ENCODE measurements at regions not wholly inside any gene's neighbourhood (a gene's known extent, or its start where the extent isn't known, plus 50 kb on each side); places are given as distances from the start of the nearest gene placed in this dataset.

DNA sequence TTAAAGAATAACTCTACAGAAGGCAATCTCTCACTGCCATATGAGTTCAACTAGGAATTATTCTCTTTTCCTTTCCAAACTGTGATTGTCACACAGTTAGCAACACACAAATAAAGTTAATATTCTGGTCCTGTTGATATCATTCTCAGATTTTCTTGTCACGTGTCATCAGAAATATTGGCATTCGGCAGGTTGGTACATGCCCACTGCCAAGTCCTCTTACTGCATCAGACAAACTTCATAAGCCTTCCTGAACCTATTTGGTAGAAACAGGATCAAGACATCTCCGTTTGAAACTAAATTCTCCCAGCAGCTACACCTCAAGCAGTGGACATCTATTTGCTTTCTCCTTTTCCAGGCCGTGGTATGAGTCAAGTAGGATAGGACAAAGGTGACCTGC is 177.9 kb upstream of the SOX2 start:
- TF ChIP-seq POLR2AphosphoS5 (IDR thresholded peaks at IDR 0.05; ENCODE audit: low read depth, low read length), result no peak
- TF ChIP-seq SIN3A (IDR thresholded peaks at IDR 0.05; ENCODE audit: borderline replicate concordance, insufficient read depth, low read length), result no peak
- no peak for TF ChIP-seq FOXP2 (optimal IDR thresholded peaks at IDR 0.05; ENCODE audit: borderline replicate concordance, extremely low read depth, extremely low read length, insufficient read depth)
- TF ChIP-seq TAF1 (IDR thresholded peaks at IDR 0.05; ENCODE audit: borderline replicate concordance, insufficient read depth, low read length), result no peak
- no peak for TF ChIP-seq REST (IDR thresholded peaks at IDR 0.05; ENCODE audit: insufficient read depth in 1 of 2, low read depth in 2 of 2, low read length in 2 of 2)

DNA sequence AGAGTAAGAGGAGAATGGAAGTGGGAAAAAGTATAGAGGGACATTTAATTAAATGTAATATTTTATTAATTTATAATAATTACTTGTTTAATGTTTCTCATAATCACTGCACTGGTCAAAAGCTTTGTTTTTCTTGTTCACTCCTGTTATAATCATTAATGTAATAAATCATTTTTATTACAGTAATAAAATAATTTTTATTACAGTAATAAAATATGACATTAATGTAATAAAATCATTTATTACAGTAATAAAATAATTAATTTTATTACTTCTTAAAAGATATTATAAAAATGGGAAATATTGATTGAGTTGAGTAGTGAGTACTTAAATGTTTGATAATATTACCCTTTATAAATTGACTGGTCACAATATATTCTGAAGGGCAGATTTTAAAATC is 181.1 kb upstream of the SOX2 start:
- TF ChIP-seq POLR2AphosphoS5 (IDR thresholded peaks at IDR 0.05; ENCODE audit: low read depth, low read length), result no peak
- no peak for TF ChIP-seq REST (IDR thresholded peaks at IDR 0.05; ENCODE audit: insufficient read depth in 1 of 2, low read depth in 2 of 2, low read length in 2 of 2)
- TF ChIP-seq FOXP2 (optimal IDR thresholded peaks at IDR 0.05; ENCODE audit: borderline replicate concordance, extremely low read depth, extremely low read length, insufficient read depth), result no peak
- no peak for TF ChIP-seq TAF1 (IDR thresholded peaks at IDR 0.05; ENCODE audit: borderline replicate concordance, insufficient read depth, low read length)
- TF ChIP-seq SIN3A (IDR thresholded peaks at IDR 0.05; ENCODE audit: borderline replicate concordance, insufficient read depth, low read length), result no peak

GRCh38 chr3:181521831-181522230 is 189.9 kb upstream of the SOX2 start:
- TF ChIP-seq FOXP2 (optimal IDR thresholded peaks at IDR 0.05; ENCODE audit: borderline replicate concordance, extremely low read depth, extremely low read length, insufficient read depth) (no peak), TAF1 (IDR thresholded peaks at IDR 0.05; ENCODE audit: borderline replicate concordance, insufficient read depth, low read length) (no peak), POLR2AphosphoS5 (IDR thresholded peaks at IDR 0.05; ENCODE audit: low read depth, low read length) (no peak), REST (IDR thresholded peaks at IDR 0.05; ENCODE audit: insufficient read depth in 1 of 2, low read depth in 2 of 2, low read length in 2 of 2) (no peak), SIN3A (IDR thresholded peaks at IDR 0.05; ENCODE audit: borderline replicate concordance, insufficient read depth, low read length) (no peak)

DNA sequence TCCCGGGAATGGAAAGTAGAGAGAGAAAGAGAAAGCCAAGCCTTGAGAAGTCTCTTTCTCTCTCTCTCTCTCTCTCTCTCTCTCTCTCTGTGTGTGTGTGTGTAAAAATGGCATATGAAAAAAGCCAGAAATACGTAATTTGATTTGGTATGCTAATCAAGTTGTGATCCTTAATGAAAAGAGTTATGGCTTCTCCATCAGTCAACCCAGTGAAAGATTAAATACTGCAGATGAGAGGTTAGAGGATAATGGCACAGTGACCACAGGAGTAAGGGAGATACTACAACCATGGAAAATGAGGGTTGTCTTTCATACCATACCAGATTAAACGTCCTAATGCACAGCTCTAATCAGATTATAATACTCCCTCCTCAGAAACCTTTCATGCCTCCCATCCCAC is 193.5 kb upstream of the SOX2 start:
- TF ChIP-seq TAF1 (IDR thresholded peaks at IDR 0.05; ENCODE audit: borderline replicate concordance, insufficient read depth, low read length), result no peak
- no peak for TF ChIP-seq POLR2AphosphoS5 (IDR thresholded peaks at IDR 0.05; ENCODE audit: low read depth, low read length)
- no peak for TF ChIP-seq FOXP2 (optimal IDR thresholded peaks at IDR 0.05; ENCODE audit: borderline replicate concordance, extremely low read depth, extremely low read length, insufficient read depth)
- no peak for TF ChIP-seq SIN3A (IDR thresholded peaks at IDR 0.05; ENCODE audit: borderline replicate concordance, insufficient read depth, low read length)
- no peak for TF ChIP-seq REST (IDR thresholded peaks at IDR 0.05; ENCODE audit: insufficient read depth in 1 of 2, low read depth in 2 of 2, low read length in 2 of 2)

GRCh38 chr3:181512787-181513186 is 198.9 kb upstream of the SOX2 start:
- TF ChIP-seq POLR2AphosphoS5 (IDR thresholded peaks at IDR 0.05; ENCODE audit: low read depth, low read length) (no peak), TAF1 (IDR thresholded peaks at IDR 0.05; ENCODE audit: borderline replicate concordance, insufficient read depth, low read length) (no peak), REST (IDR thresholded peaks at IDR 0.05; ENCODE audit: insufficient read depth in 1 of 2, low read depth in 2 of 2, low read length in 2 of 2) (no peak), SIN3A (IDR thresholded peaks at IDR 0.05; ENCODE audit: borderline replicate concordance, insufficient read depth, low read length) (no peak), FOXP2 (optimal IDR thresholded peaks at IDR 0.05; ENCODE audit: borderline replicate concordance, extremely low read depth, extremely low read length, insufficient read depth) (no peak)

Data from PFSK-1 (cell line).